GM10266 (cell line): ENCODE measurements at regions not wholly inside any gene's neighbourhood (a gene's known extent, or its start where the extent isn't known, plus 50 kb on each side); places are given as distances from the start of the nearest gene placed in this dataset.

Source experiments
- DNase-seq: peaks from one replicate; pipeline ENCODE4 v3.0.0; 2012; ENCODE audit errors: extremely low spot score
- CTCF ChIP-seq: IDR thresholded peaks from 2 replicates; pipeline ENCODE4 v1.5.1; 2012; ENCODE audit warnings: mild to moderate bottlenecking, low read depth; ENCODE audit not compliant: control insufficient read depth, insufficient read depth; ENCODE audit errors: missing control alignments

DNA sequence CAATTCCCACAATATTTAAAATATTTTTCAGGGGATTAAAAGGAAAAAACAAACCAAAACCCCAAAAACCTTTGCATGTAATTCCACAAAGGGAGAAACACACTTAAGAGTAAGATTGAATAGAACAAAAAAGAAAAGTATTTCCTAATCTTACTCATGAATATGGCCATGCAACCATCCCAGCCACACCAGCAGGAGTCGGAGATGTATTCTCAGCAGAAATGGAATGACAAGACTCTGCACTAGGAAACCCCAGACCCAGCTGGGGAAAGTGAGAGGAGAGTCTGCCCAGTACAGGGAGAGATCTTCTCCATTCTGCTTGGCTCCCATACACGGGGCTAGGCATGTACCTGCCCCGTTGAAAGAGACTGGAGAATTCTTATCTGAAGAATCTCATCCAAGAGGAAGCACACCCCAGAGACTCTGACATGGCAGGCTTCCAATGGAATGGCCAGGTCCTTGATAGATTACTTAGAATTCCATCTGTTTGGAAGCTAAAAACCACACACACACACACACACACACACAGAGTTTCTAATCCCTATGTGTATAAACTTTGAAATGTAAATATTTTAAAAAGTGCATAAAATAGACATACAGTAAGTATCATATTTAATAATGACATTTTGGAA is 118.8 kb downstream of the GADD45G start:
- no peak for TF ChIP-seq CTCF
- DNase-seq: no peak

GRCh38 chr9:89724659-89725058 is 119.8 kb downstream of the GADD45G start:
- TF ChIP-seq CTCF: no peak
- DNase-seq: no peak

DNA sequence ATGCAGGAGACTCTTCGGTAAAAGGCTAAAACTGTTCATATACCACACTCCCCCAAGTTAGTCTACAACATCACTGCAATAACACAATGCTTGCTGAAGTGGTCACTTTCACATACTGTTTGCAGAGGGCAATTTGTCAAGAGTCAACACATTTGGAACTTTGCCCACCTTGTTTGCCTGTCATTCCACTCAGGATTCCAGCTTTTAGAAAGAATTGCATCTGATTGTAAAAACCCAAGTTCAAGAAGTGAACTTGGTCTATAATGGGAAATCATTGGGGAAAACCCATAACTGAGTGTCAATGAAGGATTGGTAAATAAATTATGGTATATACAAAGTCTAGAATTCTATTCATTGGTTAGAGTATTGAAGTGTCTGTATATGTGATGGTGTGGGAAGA is 120.5 kb downstream of the GADD45G start:
- no peak for TF ChIP-seq CTCF
- no peak for DNase-seq

DNA sequence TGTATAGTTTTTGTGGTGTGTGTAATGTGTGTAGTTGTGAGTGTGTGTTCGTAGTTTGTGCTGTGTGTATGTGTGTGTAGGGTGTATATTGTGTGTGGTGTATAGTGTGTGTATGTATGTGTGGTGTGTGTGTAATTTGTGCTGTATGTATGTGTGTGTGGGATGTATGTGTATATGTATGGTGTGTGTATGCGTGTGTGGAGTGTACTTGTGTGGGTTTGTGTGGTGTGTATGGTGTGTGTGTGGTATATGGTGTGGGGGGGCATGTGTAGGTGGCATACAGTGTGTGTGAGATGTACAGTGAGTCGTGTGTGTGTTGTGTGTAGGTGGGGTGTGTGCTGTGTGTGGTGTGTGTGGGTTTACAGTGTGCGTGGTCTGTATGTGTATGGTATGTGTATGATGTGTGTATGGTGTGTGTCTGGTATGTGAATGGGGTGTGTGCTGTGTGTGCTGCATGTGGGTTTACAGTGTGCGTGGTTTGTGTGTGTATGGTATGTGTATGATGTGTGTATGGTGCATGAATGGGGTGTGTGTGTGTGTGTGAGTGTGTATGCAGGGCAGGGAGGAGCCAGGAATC is 125.2 kb downstream of the GADD45G start:
- TF ChIP-seq CTCF: no peak
- no peak for DNase-seq

GRCh38 chr9:89730715-89731114 is 125.9 kb downstream of the GADD45G start:
- DNase-seq: no peak
- TF ChIP-seq CTCF: no peak

DNA sequence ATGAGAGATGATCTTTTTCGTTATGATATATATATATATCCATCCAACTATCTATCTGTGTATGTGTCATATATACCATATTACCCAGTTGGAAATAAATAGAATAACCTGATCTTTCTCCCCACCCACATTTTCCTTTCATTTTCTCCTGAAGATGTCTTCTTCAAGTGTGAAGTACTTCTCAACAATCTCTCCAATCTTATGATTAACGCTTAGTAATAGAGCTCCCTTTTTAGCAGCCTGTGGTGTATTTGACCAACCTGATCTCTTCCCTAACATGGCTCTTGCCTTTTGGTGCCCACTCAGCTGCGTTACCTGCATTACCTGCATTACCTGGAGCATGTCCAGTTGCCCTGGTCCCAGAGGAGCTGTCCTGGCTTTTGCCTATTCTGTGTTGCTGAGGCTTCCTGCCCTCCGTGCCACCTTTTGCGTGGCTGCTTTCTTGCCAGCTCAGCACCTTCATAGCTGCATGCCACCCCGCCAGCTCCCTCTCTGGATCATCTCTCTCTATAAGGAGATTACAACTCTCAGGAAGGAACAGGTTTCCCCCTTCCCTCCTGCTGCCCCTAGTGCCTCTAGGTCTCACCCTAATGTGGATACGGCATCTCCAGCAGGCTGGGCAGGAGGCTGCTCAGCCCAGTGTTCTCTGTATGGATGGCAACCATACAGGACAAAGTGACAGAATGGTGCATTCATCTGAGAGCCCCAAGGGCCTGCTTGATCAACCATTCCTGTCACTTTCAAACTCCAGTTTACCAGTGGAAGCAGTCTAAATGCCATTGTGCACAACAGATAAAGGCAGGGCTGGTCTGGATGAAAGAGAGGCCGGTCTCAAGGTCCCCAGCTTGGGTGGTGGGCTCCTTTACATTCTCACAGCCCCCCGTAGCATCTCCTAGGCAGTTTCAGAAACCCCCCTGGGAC is 126.7 kb downstream of the GADD45G start:
- TF ChIP-seq CTCF: no peak
- DNase-seq: no peak
